Activated T-helper 1 cell treated with anti-CD3 and anti-CD28 coated beads, Interleukin-12 subunit alpha, Interleukin-12 subunit beta, Interleukin-2, Interleukin-4 antibody, amounts not matched to agents 30 ng/mL and 10 ng/mL and 1 ng/mL, durations not matched to agents 14 hours and 24 hours and 36 hours (primary cell): ENCODE measurements at regions not wholly inside any gene's neighbourhood (a gene's known extent, or its start where the extent isn't known, plus 50 kb on each side); places are given as distances from the start of the nearest gene placed in this dataset.

Experiments
- DNase-seq: peaks from one replicate; pipeline ENCODE4 v3.0.0; 2021; ENCODE audit warnings: low spot score
- H3K27ac Mint-ChIP-seq: one replicate; pipeline ENCODE4 v1.8.0; 2021; ENCODE audit warnings: mild to moderate bottlenecking, mixed read lengths
- H3K27me3 Mint-ChIP-seq: one replicate; pipeline ENCODE4 v1.8.0; 2022; ENCODE audit warnings: mild to moderate bottlenecking, moderate library complexity, mixed read lengths; ENCODE audit not compliant: insufficient read depth
- H3K36me3 Mint-ChIP-seq: one replicate; pipeline ENCODE4 v1.8.0; 2021; ENCODE audit warnings: low read depth, mixed read lengths
- H3K4me1 Mint-ChIP-seq: one replicate; pipeline ENCODE4 v1.8.0; 2021; ENCODE audit warnings: low read depth, mixed read lengths
- H3K4me3 Mint-ChIP-seq: one replicate; pipeline ENCODE4 v1.8.0; 2021; ENCODE audit warnings: mild to moderate bottlenecking, moderate library complexity, mixed read lengths
- H3K9me3 Mint-ChIP-seq: one replicate; pipeline ENCODE4 v1.8.0; 2021; ENCODE audit warnings: mixed read lengths
- intact Hi-C: fragments of 100-400 bp; cut with micrococcal nuclease; formaldehyde crosslinking; loops from one replicate; pipeline ENCODE4 v1.15.1; 2024

DNA sequence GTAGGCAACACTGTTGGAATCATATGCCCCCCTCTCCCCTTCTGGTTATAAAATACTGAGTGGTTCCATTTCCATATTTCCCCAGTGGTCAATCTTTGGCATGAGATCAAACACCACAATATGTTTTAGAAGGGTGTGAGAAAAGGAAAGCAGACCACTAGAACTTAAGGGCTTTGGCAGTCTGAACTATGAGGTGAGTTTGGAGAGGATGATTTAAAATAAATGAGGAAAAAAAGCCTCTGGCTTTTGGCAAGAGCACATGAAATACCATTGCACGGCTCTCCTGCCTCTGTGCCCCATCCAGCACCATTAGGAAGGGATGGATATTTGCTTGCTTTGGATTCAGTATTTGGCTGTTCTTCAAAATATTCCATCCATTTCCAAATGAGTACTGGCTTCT lies 339.5 kb upstream of the C1orf87 start:
- Mint-ChIP-seq H3K9me3 (no peaks in the 10 kb centered on the region), H3K27me3 (no peaks in the 10 kb centered on the region), H3K27ac (no peak overlapping the region), H3K4me1 (no peaks in the 10 kb centered on the region), H3K36me3 (no peaks in the 10 kb centered on the region), H3K4me3 (no peak overlapping the region)
- intact Hi-C loops: no loop called here
- no peak for DNase-seq

DNA sequence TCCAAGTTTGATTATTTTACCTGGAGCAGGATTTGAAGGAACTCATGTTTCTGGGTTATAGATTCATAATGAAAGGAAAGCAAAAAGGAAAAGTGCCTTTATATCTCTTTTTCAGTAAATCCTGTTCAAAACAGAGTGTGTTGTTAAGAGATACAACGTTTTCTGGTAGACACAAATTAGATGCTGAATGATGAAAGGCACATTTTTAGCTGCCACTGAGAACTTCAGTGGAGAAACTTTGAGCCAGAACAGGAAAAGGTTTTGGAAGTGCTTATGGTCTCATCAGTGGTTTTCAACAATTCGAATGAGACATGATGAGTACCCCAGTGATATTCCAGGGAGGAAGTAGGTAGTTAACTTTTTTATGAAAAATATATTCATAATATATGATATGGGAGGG lies 338.0 kb upstream of the C1orf87 start:
- Mint-ChIP-seq H3K4me1 (no peaks in the 10 kb centered on the region), H3K4me3 (no peak overlapping the region), H3K9me3 (no peaks in the 10 kb centered on the region), H3K36me3 (no peaks in the 10 kb centered on the region), H3K27me3 (no peaks in the 10 kb centered on the region), H3K27ac (no peak overlapping the region)
- DNase-seq: no peak
- intact Hi-C loops: no loop called here

DNA sequence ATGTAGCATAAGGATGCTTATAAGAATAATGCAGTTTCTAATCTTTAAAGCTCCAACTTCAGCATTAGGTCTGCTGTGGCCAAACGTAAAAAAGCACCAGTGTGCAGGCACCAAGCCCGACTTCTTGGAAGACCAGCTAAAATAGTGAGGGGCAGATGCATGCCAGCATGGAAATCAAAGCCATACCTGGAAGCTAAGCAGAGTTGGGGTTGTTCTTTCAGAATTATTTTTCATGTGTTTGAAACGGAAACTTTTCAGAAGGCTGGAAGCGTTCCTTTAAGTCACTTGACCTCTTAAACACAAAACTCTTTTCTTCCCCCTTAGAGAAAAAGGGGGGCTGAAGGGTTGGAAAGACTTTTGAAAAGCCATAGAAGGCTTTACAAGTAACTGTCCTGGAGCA lies 329.2 kb upstream of the C1orf87 start:
- Mint-ChIP-seq H3K27ac (no peak overlapping the region), H3K36me3 (no peaks in the 10 kb centered on the region), H3K9me3 (no peaks in the 10 kb centered on the region), H3K4me1 (no peaks in the 10 kb centered on the region), H3K4me3 (no peak overlapping the region), H3K27me3 (no peaks in the 10 kb centered on the region)
- no peak for DNase-seq
- intact Hi-C loops: no loop called here

DNA sequence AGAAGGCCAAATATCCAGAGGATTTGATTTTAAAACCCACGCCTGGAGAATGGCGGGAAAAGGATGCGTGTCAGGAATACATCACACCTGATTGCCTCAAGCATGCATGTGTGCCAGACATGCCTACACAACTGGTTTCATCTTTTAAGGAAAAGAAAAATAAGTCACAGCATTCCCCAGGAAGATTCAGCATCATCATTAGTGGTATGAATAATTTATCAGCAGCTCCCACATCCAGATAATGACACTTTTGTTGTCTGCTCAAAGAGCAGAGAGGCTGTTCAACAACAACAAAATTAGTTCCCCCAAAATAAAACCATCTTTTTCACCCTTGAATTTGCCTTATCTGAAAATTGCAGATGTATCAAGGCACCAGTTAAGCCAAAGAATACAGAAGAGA lies 328.6 kb upstream of the C1orf87 start:
- Mint-ChIP-seq H3K4me3 (no peak overlapping the region), H3K4me1 (no peaks in the 10 kb centered on the region), H3K27me3 (no peaks in the 10 kb centered on the region), H3K36me3 (no peaks in the 10 kb centered on the region), H3K27ac (no peak overlapping the region), H3K9me3 (no peaks in the 10 kb centered on the region)
- intact Hi-C loops: no loop called here
- DNase-seq: no peak

DNA sequence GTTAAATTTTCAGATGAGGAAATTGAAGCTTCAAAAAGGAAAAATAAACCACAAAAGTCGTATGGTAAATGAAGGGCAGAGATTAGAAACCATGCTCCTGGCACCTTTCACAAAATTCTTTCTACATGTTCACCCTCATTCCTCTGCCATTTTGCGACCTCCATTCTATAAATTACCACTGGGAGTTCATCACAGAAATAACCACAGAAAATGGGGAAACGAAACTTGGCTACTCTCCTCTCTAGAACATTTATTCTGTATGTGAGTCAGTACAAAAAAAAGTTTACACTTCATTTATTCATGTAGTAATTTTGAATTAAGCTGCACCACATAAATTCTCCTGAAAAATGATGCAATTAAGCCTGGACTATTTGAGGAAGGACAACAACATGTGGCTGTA lies 320.9 kb upstream of the C1orf87 start:
- DNase-seq: no peak
- Mint-ChIP-seq H3K4me3 (no peak overlapping the region), H3K27ac (no peak overlapping the region), H3K27me3 (no peaks in the 10 kb centered on the region), H3K36me3 (no peaks in the 10 kb centered on the region), H3K9me3 (no peaks in the 10 kb centered on the region), H3K4me1 (no peaks in the 10 kb centered on the region)
- intact Hi-C loops: no loop called here

DNA sequence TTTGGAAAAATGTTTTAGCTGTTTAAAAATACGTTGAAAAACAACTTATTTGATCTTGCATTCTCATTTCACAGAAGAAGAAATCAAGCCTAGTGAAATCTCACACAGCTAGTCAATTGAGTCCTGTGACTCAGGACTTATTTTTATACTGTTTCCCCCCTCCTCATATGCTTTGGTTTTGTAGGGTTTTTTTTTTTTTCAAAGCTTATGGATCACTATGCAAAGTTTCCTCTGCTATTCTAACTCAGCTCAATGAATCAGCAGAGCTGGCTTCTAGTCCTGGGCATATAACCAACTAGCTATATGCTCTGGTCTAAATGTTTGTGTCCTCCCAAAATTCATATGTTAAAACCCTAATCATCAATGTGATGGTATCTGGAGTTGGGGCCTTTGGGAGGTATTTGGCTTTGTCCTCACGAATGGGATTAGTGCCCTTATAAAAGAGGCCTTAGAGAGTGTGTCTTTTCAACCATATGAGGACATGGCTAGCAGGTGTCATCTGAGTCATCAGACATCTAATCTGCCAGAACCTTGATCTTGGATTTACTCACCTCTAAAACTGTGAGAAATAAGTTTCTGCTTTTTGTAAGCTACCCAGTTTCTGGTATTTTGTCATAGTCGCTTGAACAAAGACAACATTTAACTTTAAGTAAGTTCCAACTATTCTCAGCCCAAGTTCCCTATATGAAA lies 317.2 kb upstream of the C1orf87 start:
- Mint-ChIP-seq H3K36me3 (no peaks in the 10 kb centered on the region), H3K27me3 (no peaks in the 10 kb centered on the region), H3K4me3 (no peak overlapping the region), H3K4me1 (no peaks in the 10 kb centered on the region), H3K9me3 (no peaks in the 10 kb centered on the region), H3K27ac (no peak overlapping the region)
- intact Hi-C loops: no loop called here
- no peak for DNase-seq

DNA sequence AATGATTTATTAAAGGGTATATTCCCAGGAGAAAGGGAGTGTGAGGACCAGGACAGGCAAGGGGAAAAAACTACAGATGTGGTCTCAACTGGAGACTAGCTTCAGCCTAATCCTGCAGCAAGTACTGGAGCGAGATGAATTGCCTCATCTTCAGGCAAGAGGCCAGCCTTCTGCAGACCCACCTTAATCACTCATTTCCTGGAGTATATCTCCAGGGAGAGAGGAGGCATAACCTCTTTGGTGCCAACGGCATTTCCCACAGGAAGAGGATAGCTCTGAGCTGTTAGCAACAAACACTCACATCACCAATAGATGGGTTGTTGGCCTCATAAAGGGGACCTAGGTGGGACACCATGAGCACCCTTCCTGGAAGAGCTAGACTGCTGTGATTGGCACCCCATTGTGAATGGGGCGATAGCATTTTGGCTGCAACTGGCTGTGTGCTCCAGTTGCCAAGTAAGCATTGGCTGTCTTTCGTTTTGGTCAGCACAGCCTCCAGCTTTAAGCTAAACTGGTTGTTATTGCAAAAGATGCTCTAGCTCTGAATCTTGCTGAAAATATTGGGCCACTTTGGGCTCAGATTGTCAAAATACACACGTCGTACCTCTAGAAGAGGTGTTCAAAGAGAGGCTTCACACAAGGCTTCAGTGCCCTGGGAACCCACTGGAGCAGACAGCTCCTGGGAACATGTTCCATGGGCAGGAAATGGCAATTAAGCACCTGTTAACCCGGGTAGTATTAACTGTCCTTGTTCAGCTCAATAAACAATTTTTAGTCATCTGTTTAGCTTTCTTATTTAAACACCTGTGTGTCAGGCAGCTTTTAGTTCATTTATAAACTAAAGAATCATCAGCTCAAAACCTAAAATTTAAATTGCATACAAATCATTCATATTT lies 314.8 kb upstream of the C1orf87 start:
- Mint-ChIP-seq H3K36me3 (no peaks in the 10 kb centered on the region), H3K27ac (no peak overlapping the region), H3K27me3 (no peaks in the 10 kb centered on the region), H3K9me3 (no peaks in the 10 kb centered on the region), H3K4me1 (no peaks in the 10 kb centered on the region), H3K4me3 (no peak overlapping the region)
- no peak for DNase-seq
- intact Hi-C loops: no loop called here

DNA sequence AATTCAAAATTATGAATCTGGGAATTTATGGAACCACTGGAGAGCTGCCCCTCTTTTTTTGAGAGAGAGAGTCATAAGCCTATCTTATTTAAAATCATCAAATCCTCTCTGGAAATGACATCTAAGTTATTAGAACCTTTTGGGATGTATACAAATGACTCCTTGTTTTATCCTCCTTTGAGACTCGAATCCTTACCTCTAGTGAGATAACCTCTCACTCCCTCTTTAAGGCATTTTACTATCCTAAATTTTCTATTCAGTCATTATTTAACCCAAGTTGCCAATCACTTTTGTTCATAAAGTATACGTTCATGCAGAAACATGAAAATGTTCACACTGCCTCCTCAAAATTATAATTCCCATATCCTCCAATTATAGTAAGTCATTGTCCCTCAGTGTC lies 313.6 kb upstream of the C1orf87 start:
- Mint-ChIP-seq H3K9me3 (no peaks in the 10 kb centered on the region), H3K4me1 (no peaks in the 10 kb centered on the region), H3K36me3 (no peaks in the 10 kb centered on the region), H3K27me3 (no peaks in the 10 kb centered on the region), H3K4me3 (no peak overlapping the region), H3K27ac (no peak overlapping the region)
- intact Hi-C loops: no loop called here
- no peak for DNase-seq

DNA sequence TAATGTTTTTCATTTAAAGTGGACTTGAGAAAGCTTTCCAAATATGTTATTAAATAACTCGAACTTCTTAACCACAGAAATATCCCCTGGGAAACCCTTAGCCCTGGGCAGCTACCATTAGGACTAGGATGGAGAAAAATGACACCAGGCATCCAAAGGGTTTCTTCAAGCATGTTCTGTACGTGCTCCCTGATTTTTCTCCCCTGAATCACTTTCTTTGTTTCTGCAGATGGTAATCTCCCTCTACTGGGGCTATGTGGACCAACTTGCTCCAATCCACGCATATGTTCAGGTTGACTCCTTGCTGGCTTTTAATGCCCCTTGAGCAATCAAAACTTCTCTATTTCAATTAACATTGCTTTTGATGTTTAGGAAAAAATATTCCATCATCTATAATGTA lies 312.7 kb upstream of the C1orf87 start:
- Mint-ChIP-seq H3K27me3 (no peaks in the 10 kb centered on the region), H3K4me1 (no peaks in the 10 kb centered on the region), H3K9me3 (no peaks in the 10 kb centered on the region), H3K4me3 (no peak overlapping the region), H3K36me3 (no peaks in the 10 kb centered on the region), H3K27ac (no peak overlapping the region)
- intact Hi-C loops: no loop called here
- DNase-seq: no peak

DNA sequence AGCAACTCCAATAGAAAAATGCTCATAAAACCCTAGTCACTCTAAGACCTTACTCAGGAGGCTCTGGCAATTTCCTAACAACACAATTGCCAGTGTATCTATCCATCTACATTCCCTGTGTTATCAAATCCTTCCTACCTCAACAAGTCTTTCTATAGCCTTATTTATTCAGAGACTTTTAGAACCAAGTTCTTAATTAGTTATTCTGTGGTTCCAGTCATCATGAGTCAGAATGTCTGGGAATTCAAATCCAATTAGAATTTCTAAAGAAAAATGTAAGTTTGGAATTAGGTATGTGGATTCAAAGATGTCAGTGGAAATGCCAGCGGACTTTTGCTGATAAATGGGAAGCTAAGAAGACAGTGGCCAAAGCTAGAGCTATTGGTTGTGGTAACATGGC lies 302.6 kb upstream of the C1orf87 start:
- intact Hi-C loops: no loop called here
- no peak overlapping the region for H3K27ac Mint-ChIP-seq
- H3K4me3 Mint-ChIP-seq: no peak overlapping the region
- DNase-seq: no peak
- H3K27me3 Mint-ChIP-seq: no peaks in the 10 kb centered on the region
- H3K4me1 Mint-ChIP-seq: no peaks in the 10 kb centered on the region
- H3K36me3 Mint-ChIP-seq: no peaks in the 10 kb centered on the region
- peaks cover 4% of the 10 kb centered on the region for H3K9me3 Mint-ChIP-seq

DNA sequence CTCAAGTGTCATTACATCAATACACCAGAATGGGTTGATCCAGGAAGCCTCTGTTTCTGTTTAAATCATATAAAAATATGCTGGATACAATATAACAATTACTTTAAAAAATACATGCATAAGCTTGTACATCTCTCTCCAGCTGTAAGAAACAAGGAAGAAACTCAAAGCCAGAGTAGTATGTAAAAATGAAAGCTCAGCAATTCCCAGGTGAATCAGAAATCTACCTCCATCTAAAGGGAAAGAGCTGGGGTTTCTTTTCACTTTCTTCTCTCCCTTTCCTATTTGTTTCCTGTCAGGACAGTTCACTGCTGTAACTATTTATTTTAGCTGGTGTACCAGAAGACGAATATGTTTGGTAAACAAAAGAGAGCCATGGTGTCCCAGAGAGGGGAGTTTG lies 301.0 kb upstream of the C1orf87 start:
- H3K9me3 Mint-ChIP-seq: peaks cover 4% of the 10 kb centered on the region
- H3K4me3 Mint-ChIP-seq: no peak overlapping the region
- DNase-seq: no peak
- no peak overlapping the region for H3K27ac Mint-ChIP-seq
- no peaks in the 10 kb centered on the region for H3K4me1 Mint-ChIP-seq
- intact Hi-C loops: no loop called here
- H3K36me3 Mint-ChIP-seq: no peaks in the 10 kb centered on the region
- no peaks in the 10 kb centered on the region for H3K27me3 Mint-ChIP-seq

DNA sequence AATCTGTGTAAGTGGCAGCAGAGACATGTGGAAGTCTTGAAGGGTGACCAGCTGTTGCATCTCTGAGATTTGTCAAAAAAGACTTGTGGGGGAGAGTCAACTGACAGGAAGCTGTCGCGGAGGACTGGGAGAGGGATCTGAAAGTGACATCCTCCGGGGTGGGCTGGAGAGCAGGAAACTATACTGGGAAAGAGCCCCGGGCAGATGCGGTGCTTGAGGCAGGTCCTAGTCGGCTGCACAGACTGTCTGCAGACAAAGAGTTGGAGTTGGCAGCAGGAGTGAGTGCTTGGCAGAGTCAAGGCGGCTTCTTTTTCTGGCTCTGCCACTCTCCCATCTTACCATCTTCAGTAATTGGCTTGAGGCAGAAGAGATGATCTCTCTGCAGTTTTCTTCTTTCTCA lies 294.0 kb upstream of the C1orf87 start:
- Mint-ChIP-seq H3K27ac (no peak overlapping the region), H3K4me3 (no peak overlapping the region), H3K36me3 (no peaks in the 10 kb centered on the region), H3K4me1 (no peaks in the 10 kb centered on the region), H3K27me3 (no peaks in the 10 kb centered on the region), H3K9me3 (no peaks in the 10 kb centered on the region)
- no peak for DNase-seq
- intact Hi-C loops: no loop called here

DNA sequence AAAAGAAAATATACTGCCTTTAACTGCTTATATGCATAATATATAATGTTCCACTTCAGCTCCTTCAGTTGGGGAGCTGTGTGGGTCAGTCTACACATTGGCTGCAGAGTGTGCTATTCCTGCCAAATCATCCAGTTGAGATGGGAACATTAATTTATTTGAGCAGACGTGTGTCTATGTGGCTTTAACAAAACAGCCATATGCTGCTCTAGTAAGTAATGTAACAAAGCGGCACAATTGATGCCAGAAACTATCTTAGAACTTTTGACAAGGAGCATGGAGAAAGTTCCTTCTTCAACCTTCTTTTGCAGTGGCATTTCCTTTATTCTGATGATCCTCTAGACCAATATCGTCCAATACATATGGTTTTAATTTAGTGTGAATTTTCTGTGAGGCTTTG lies 285.9 kb upstream of the C1orf87 start:
- DNase-seq: no peak
- H3K4me3 Mint-ChIP-seq: no peak overlapping the region
- H3K27ac Mint-ChIP-seq: no peak overlapping the region
- no peaks in the 10 kb centered on the region for H3K4me1 Mint-ChIP-seq
- no peaks in the 10 kb centered on the region for H3K36me3 Mint-ChIP-seq
- H3K9me3 Mint-ChIP-seq: no peaks in the 10 kb centered on the region
- H3K27me3 Mint-ChIP-seq: no peaks in the 10 kb centered on the region
- intact Hi-C loops: no loop called here
